ENCODE measurements at regions not wholly inside any gene's neighbourhood (a gene's known extent, or its start where the extent isn't known, plus 50 kb on each side); places are given as distances from the start of the nearest gene placed in this dataset.

DNA sequence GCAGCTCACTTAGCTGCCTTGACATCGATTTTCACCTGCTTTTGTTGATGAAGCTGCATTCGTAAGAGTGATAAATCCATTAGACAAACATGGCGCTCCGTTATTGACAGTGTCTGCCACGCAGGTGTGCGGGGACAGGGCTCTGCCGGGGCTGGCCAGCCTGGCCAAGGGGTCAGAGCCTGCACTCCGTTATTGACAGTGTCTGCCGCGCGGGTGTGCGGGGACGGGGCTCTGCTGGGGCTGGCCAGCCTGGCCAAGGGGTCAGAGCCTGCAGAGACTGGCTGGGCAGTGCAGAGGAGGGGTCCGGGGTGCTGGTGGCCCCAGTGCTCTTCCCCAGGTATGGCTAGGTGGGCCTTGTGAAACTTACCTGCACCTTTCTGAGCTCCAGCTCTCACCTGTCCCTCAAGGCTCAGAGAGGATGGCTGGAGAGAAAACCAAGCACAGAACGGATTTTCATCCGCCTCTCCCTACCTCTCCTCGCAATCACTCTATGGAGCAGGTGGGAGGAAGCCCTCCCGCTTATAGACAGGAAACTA is 101.6 kb upstream of the B3GAT1 start:
- 81% methylated on average over 4 of the region's 18 CpGs for WGBS (ENCODE audit: insufficient coverage, low coverage, low lambda C conversion rate, missing lambda C conversion rate)

DNA sequence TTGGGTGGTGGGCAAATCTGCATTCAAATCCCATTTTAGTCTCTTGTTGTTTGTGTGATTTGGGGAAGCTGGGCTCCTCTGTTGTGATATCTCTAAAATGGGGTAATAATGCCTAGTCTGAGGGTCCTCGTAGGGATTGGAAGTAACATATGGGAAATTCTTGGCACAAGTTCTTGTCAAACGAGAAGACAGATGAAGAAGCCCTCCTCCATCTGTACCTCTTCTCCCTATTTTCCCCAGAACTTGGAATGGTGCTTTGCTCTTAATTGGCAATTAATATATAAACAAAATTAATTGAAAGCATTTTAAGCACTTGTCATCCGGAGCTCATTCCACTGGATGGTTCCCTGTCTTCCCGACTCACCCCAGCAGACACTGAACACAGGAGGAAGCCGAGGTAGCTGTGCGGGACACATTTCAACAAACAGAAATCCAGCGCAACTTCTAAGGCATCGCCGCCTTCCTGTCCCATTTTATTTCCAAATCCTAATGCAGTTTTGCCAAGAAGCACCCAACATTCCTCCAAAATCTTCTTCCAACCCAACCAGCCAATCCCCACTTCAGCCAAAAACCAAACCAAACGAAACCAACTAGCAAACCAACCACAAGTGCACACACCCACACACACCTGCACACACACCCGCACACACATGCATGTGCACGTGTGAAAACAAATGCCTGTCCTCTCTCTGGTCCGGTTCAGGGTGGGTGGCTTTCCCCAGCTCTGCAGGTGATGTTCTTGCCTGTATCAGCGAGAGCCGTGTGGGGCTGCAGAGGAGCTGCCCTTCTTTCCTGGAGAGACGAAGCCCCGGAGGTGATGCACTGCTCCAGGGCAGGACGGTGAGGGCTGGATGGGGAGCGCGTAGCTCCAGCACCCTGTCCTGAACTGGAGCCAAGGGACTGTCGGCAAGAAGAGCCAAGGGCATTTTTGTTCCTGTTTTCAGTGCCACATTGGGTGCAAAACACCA is 100.8 kb upstream of the B3GAT1 start:
- no peaks in the 10 kb centered on the region for H3K27me3 ChIP-seq
- ATAC-seq, result no peak
- H3K4me3 ChIP-seq, result no peak overlapping the region
- 79% methylated on average over 18 of the region's 21 CpGs for WGBS (ENCODE audit: insufficient coverage, low coverage, low lambda C conversion rate, missing lambda C conversion rate)
- no peak for TF ChIP-seq POLR2A (IDR thresholded peaks at IDR 0.05)
- TF ChIP-seq, protein P1, sequence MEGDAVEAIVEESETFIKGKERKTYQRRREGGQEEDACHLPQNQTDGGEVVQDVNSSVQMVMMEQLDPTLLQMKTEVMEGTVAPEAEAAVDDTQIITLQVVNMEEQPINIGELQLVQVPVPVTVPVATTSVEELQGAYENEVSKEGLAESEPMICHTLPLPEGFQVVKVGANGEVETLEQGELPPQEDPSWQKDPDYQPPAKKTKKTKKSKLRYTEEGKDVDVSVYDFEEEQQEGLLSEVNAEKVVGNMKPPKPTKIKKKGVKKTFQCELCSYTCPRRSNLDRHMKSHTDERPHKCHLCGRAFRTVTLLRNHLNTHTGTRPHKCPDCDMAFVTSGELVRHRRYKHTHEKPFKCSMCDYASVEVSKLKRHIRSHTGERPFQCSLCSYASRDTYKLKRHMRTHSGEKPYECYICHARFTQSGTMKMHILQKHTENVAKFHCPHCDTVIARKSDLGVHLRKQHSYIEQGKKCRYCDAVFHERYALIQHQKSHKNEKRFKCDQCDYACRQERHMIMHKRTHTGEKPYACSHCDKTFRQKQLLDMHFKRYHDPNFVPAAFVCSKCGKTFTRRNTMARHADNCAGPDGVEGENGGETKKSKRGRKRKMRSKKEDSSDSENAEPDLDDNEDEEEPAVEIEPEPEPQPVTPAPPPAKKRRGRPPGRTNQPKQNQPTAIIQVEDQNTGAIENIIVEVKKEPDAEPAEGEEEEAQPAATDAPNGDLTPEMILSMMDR (IDR thresholded peaks at IDR 0.05), result no peak
- no peaks in the 10 kb centered on the region for H3K9me3 ChIP-seq
- intact Hi-C loops (cut with DNase I), result no loop called here
- H3K36me3 ChIP-seq, result no peaks in the 10 kb centered on the region
- DNase-seq, result peak in 1 of 3 donors; percentile 35
- no peaks in the 10 kb centered on the region for H3K4me1 ChIP-seq
- H3K27ac ChIP-seq, result no peak overlapping the region

More for the DNA sequence above, 101.6 kb upstream of the B3GAT1 start:
- TF ChIP-seq POLR2A (IDR thresholded peaks at IDR 0.05), result no peak
- TF ChIP-seq, protein P1 (IDR thresholded peaks at IDR 0.05), result no peak
- Histone ChIP-seq H3K36me3 (no peaks in the 10 kb centered on the region), H3K4me3 (no peak overlapping the region), H3K4me1 (no peaks in the 10 kb centered on the region), H3K9me3 (no peaks in the 10 kb centered on the region), H3K27me3 (no peaks in the 10 kb centered on the region), H3K27ac (no peak overlapping the region)
- intact Hi-C loops (cut with DNase I), result no loop called here
- ATAC-seq, result no peak
- DNase-seq, result peak in 1 of 3 donors; percentile 26

DNA sequence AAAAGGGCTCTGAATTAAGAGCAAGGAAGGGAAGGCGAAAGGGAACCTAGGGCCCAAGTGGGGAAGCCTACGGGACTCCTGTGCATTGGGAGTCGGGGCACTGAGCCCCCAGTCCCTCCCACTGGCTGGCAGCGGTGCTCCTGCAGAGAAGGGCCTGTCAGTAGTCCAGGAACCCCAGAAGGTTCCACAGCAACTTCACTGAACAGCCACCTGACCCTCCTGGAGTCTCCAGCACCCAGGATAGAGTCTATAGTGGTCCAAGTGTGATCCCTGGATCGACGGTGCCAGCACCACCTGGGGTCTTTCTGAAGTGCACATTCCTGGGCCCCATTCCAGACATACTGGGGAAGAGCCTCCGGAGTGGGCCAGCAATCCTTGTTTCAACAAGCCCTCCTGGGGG is 100.0 kb upstream of the B3GAT1 start:
- H3K9me3 ChIP-seq, result no peaks in the 10 kb centered on the region
- no peak overlapping the region for H3K27ac ChIP-seq
- H3K4me3 ChIP-seq, result no peak overlapping the region
- TF ChIP-seq POLR2A (IDR thresholded peaks at IDR 0.05), result no peak
- TF ChIP-seq, protein P1 (IDR thresholded peaks at IDR 0.05), result no peak
- intact Hi-C loops (cut with DNase I), result no loop called here
- peak in 2 of 3 donors; percentile 11 to 17 for DNase-seq
- no peaks in the 10 kb centered on the region for H3K36me3 ChIP-seq
- ATAC-seq, result no peak
- H3K4me1 ChIP-seq, result no peaks in the 10 kb centered on the region
- no peaks in the 10 kb centered on the region for H3K27me3 ChIP-seq
- 85% methylated on average over 4 of the region's 7 CpGs for WGBS (ENCODE audit: insufficient coverage, low coverage, low lambda C conversion rate, missing lambda C conversion rate)

DNA sequence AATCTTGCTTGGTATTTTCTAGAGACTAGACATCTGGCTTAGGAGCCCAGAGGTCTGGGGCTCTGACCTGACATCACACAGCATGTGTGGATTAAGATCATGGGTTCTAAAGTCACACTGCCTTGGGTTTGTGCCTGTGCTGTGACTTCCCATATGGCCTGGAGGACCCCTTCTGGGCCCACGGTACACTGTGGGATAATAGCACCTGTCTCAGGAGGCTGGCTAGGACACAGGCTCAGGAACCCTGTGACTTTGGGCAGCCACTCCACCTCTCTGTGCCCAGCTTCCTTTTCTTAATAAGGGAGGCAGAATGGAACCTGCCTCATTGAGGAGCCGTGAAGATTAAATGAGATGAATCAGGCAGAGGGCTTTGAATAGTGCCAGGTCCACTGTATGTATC is 99.2 kb upstream of the B3GAT1 start:
- 86% methylated on average over 1 of the region's 2 CpGs for WGBS (ENCODE audit: insufficient coverage, low coverage, low lambda C conversion rate, missing lambda C conversion rate)
- Histone ChIP-seq H3K9me3 (no peaks in the 10 kb centered on the region), H3K27me3 (no peaks in the 10 kb centered on the region), H3K36me3 (no peaks in the 10 kb centered on the region), H3K4me1 (no peaks in the 10 kb centered on the region), H3K4me3 (no peak overlapping the region), H3K27ac (no peak overlapping the region)
- intact Hi-C loops (cut with DNase I), result no loop called here
- no peak for DNase-seq
- no peak for ATAC-seq
- TF ChIP-seq, protein P1 (IDR thresholded peaks at IDR 0.05), result no peak
- TF ChIP-seq POLR2A (IDR thresholded peaks at IDR 0.05), result no peak

Measured in right lobe of liver (tissue), 6 donors.